ENCODE measurements at regions not wholly inside any gene's neighbourhood (a gene's known extent, or its start where the extent isn't known, plus 50 kb on each side); places are given as distances from the start of the nearest gene placed in this dataset.

- intact Hi-C loops (cut with micrococcal nuclease), result no loop called here
- no peak for TF ChIP-seq EZH2phosphoT487 (IDR thresholded peaks at IDR 0.05; ENCODE audit: borderline replicate concordance, low read length)
- TF ChIP-seq CTCF (conservative IDR thresholded peaks at IDR 0.05; ENCODE audit: low read depth, low read length), result no peak
- TF ChIP-seq EZH2 (IDR thresholded peaks at IDR 0.05; ENCODE audit: low read length, unreplicated experiment), result no peak
- no peaks in the 10 kb centered on the region for H3K9me3 ChIP-seq (ENCODE audit: low read length)
- no peaks in the 10 kb centered on the region for H3K36me3 ChIP-seq (ENCODE audit: low read depth, low read length)
- no peak overlapping the region for H3K4me2 ChIP-seq (ENCODE audit: low read length)
- no peaks in the 10 kb centered on the region for H3K4me1 ChIP-seq (ENCODE audit: insufficient read depth, low read length)
- no peak overlapping the region for H3K9ac ChIP-seq (ENCODE audit: low read length)
- no peaks in the 10 kb centered on the region for H3K9me2 ChIP-seq (replicated peaks; ENCODE audit: low read length)
- no peaks in the 10 kb centered on the region for H3F3A ChIP-seq (ENCODE audit: low read length, unreplicated experiment)
- ChIA-PET CTCF (no interaction called here), POLR2A (ENCODE audit: unreplicated experiment) (no interaction called here)
- H3K27me3 ChIP-seq (ENCODE audit: low read length), result peaks cover 20% of the 10 kb centered on the region; the same call in 1 of the 2 replicates
- no peak overlapping the region for H2AFZ ChIP-seq (ENCODE audit: low read length)
- H3K79me2 ChIP-seq (ENCODE audit: low read length), result no peaks in the 10 kb centered on the region
- DNase-seq (no peak), ATAC-seq (no peak)
- H4K20me1 ChIP-seq (ENCODE audit: low read length), result no peaks in the 10 kb centered on the region
- BruUV-seq (replicated peaks), result no TSS peak
- no peak overlapping the region for H3K27ac ChIP-seq (ENCODE audit: low read length)
- no peak overlapping the region for H3K4me3 ChIP-seq (ENCODE audit: low read length)
Observed at GRCh38 chr9:84079994-84080393, 99.4 kb downstream of the RMI1 start.

- intact Hi-C loops (cut with micrococcal nuclease), result no loop called here
- H3K9ac ChIP-seq (ENCODE audit: low read length), result no peak overlapping the region
- no peaks in the 10 kb centered on the region for H3F3A ChIP-seq (ENCODE audit: low read length, unreplicated experiment)
- H3K9me2 ChIP-seq (replicated peaks; ENCODE audit: low read length), result no peaks in the 10 kb centered on the region
- ChIA-PET CTCF (no interaction called here), POLR2A (ENCODE audit: unreplicated experiment) (no interaction called here)
- DNase-seq (no peak), ATAC-seq (no peak)
- no peak overlapping the region for H3K27ac ChIP-seq (ENCODE audit: low read length)
- H4K20me1 ChIP-seq (ENCODE audit: low read length), result no peaks in the 10 kb centered on the region
- peaks cover 25% of the 10 kb centered on the region for H3K27me3 ChIP-seq (ENCODE audit: low read length)
- no TSS peak for BruUV-seq (replicated peaks)
- no peak overlapping the region for H3K4me2 ChIP-seq (ENCODE audit: low read length)
- H3K4me3 ChIP-seq (ENCODE audit: low read length), result no peak overlapping the region
- H3K36me3 ChIP-seq (ENCODE audit: low read depth, low read length), result no peaks in the 10 kb centered on the region
- no peak for TF ChIP-seq EZH2 (IDR thresholded peaks at IDR 0.05; ENCODE audit: low read length, unreplicated experiment)
- no peak for TF ChIP-seq CTCF (conservative IDR thresholded peaks at IDR 0.05; ENCODE audit: low read depth, low read length)
- no peak for TF ChIP-seq EZH2phosphoT487 (IDR thresholded peaks at IDR 0.05; ENCODE audit: borderline replicate concordance, low read length)
- H3K4me1 ChIP-seq (ENCODE audit: insufficient read depth, low read length), result no peaks in the 10 kb centered on the region
- H2AFZ ChIP-seq (ENCODE audit: low read length), result no peak overlapping the region
- H3K9me3 ChIP-seq (ENCODE audit: low read length), result no peaks in the 10 kb centered on the region
- H3K79me2 ChIP-seq (ENCODE audit: low read length), result no peaks in the 10 kb centered on the region
Observed at GRCh38 chr9:84101964-84102632, 121.5 kb downstream of the RMI1 start.

- no peaks in the 10 kb centered on the region for H3K9me3 ChIP-seq (ENCODE audit: low read length)
- no peak overlapping the region for H3K4me3 ChIP-seq (ENCODE audit: low read length)
- no peak for DNase-seq
- H3K4me2 ChIP-seq (ENCODE audit: low read length), result no peak overlapping the region
- no peak for ATAC-seq
- CTCF ChIA-PET, result no interaction called here
- no peaks in the 10 kb centered on the region for H3K36me3 ChIP-seq (ENCODE audit: low read depth, low read length)
- no peak overlapping the region for H3K27ac ChIP-seq (ENCODE audit: low read length)
- intact Hi-C loops (cut with micrococcal nuclease), result no loop called here
- no peaks in the 10 kb centered on the region for H3K4me1 ChIP-seq (ENCODE audit: insufficient read depth, low read length)
- no peak for TF ChIP-seq EZH2phosphoT487 (IDR thresholded peaks at IDR 0.05; ENCODE audit: borderline replicate concordance, low read length)
- no peak overlapping the region for H3K9ac ChIP-seq (ENCODE audit: low read length)
- no peak overlapping the region for H2AFZ ChIP-seq (ENCODE audit: low read length)
- H3F3A ChIP-seq (ENCODE audit: low read length, unreplicated experiment), result no peaks in the 10 kb centered on the region
- H3K27me3 ChIP-seq (ENCODE audit: low read length), result peaks cover 16% of the 10 kb centered on the region
- H4K20me1 ChIP-seq (ENCODE audit: low read length), result no peaks in the 10 kb centered on the region
- no peaks in the 10 kb centered on the region for H3K9me2 ChIP-seq (replicated peaks; ENCODE audit: low read length)
- no peaks in the 10 kb centered on the region for H3K79me2 ChIP-seq (ENCODE audit: low read length)
- BruUV-seq (replicated peaks), result no TSS peak
- POLR2A ChIA-PET (ENCODE audit: unreplicated experiment), result no interaction called here
Observed at GRCh38 chr9:84103651-84104377, 123.2 kb downstream of the RMI1 start.
